GM23338 (cell line): ENCODE measurements at regions not wholly inside any gene's neighbourhood (a gene's known extent, or its start where the extent isn't known, plus 50 kb on each side); places are given as distances from the start of the nearest gene placed in this dataset.

Experiments used
- ATAC-seq: fragments of 200-7000 bp; cut with Tn5 transposase; 3 replicates; pipeline ENCODE4 v1.9.1; 2020
- DNase-seq: peaks from one replicate; pipeline ENCODE4 v3.0.0-alpha.2; 2015; ENCODE audit warnings: low spot score
- H2AFZ ChIP-seq: fragments of 200-600 bp; sonication (generic); 2 replicates; pipeline ENCODE4 v1.8.0; 2016; ENCODE audit warnings: antibody characterized with exemption, mild to moderate bottlenecking, moderate library complexity
- H3F3A ChIP-seq: fragments of 200-600 bp; sonication (generic); replicated peaks from 2 replicates; pipeline ENCODE4 v1.8.0; 2017; ENCODE audit warnings: antibody characterized with exemption, mixed run types, low read depth
- H3K27ac ChIP-seq: fragments of 200-600 bp; sonication (generic); 2 replicates; pipeline ENCODE4 v1.6.1; 2016; ENCODE audit warnings: low read depth
- H3K27me3 ChIP-seq: fragments of 200-600 bp; sonication (generic); 2 replicates; pipeline ENCODE4 v1.8.0; 2016; ENCODE audit warnings: mild to moderate bottlenecking, mixed run types, moderate library complexity; ENCODE audit not compliant: insufficient read depth
- H3K36me3 ChIP-seq: fragments of 200-600 bp; sonication (generic); 2 replicates; pipeline ENCODE4 v1.8.0; 2016; ENCODE audit warnings: mild to moderate bottlenecking; ENCODE audit not compliant: insufficient read depth
- H3K4me1 ChIP-seq: fragments of 200-600 bp; sonication (generic); 2 replicates; pipeline ENCODE4 v1.8.0; 2016; ENCODE audit warnings: mild to moderate bottlenecking, moderate library complexity; ENCODE audit not compliant: insufficient read depth
- H3K4me2 ChIP-seq: fragments of 200-600 bp; sonication (generic); 2 replicates; pipeline ENCODE4 v1.7.1; 2017; ENCODE audit warnings: mixed run types
- H3K4me3 ChIP-seq: fragments of 200-600 bp; sonication (generic); 2 replicates; pipeline ENCODE4 v1.6.1; 2016; ENCODE audit warnings: mixed run types
- H3K79me2 ChIP-seq: fragments of 200-600 bp; sonication (generic); replicated peaks from 2 replicates; pipeline ENCODE4 v1.8.0; 2017; ENCODE audit warnings: mild to moderate bottlenecking; ENCODE audit not compliant: insufficient read depth
- H3K9me2 ChIP-seq: fragments of 200-600 bp; sonication (generic); 2 replicates; pipeline ENCODE4 v1.8.0; 2017; ENCODE audit not compliant: insufficient read depth
- H4K20me1 ChIP-seq: fragments of 200-600 bp; sonication (generic); replicated peaks from 2 replicates; pipeline ENCODE4 v1.8.0; 2017; ENCODE audit warnings: mild to moderate bottlenecking; ENCODE audit not compliant: insufficient read depth
- H3K27ac Mint-ChIP-seq: 2 replicates; pipeline ENCODE4 v1.8.0; 2020; ENCODE audit warnings: inconsistent platforms, mild to moderate bottlenecking, moderate library complexity, mixed read lengths
- H3K27me3 Mint-ChIP-seq: 3 replicates; pipeline ENCODE4 v1.8.0; 2022; ENCODE audit warnings: low read depth, mild to moderate bottlenecking, moderate library complexity, mixed read lengths, inconsistent platforms; ENCODE audit not compliant: insufficient read depth, poor library complexity
- H3K36me3 Mint-ChIP-seq: 3 replicates; pipeline ENCODE4 v1.8.0; 2021; ENCODE audit warnings: low read depth, mild to moderate bottlenecking, inconsistent platforms, moderate library complexity, mixed read lengths
- H3K4me1 Mint-ChIP-seq: 3 replicates; pipeline ENCODE4 v1.8.0; 2020; ENCODE audit warnings: mild to moderate bottlenecking, inconsistent platforms, mixed read lengths
- H3K4me3 Mint-ChIP-seq: 3 replicates; pipeline ENCODE4 v1.8.0; 2021; ENCODE audit warnings: moderate library complexity, mild to moderate bottlenecking, inconsistent platforms, mixed read lengths
- H3K9me3 Mint-ChIP-seq: 3 replicates; pipeline ENCODE4 v1.8.0; 2020; ENCODE audit warnings: moderate library complexity, mild to moderate bottlenecking, inconsistent platforms, mixed read lengths
- CREB1 ChIP-seq: fragments of 250-450 bp; sonication (Bioruptor Pico); IDR thresholded peaks from 2 replicates; pipeline ENCODE4 v1.5.0; 2020; ENCODE audit warnings: low read depth, mild to moderate bottlenecking, moderate library complexity
- CTCF ChIP-seq, 2 experiments: fragments of 200-600 bp in 1 of 2; sonication (generic) in 1 of 2; conservative IDR thresholded peaks; 2 replicates each; pipeline versions ENCODE4 v1.5.1 to v1.6.1; 2016 to 2017; ENCODE audit warnings: antibody characterized with exemption in 2 of 2, low read depth in 2 of 2, mild to moderate bottlenecking in 2 of 2, moderate library complexity in 1 of 2
- ETS1 ChIP-seq: IDR thresholded peaks from 2 replicates; pipeline ENCODE4 v1.6.1; 2016; ENCODE audit warnings: antibody characterized with exemption
- EZH2 ChIP-seq: fragments of 200-600 bp; sonication (generic); IDR thresholded peaks from one replicate; pipeline ENCODE4 v1.8.0; 2017; ENCODE audit warnings: antibody characterized with exemption, mild to moderate bottlenecking, low read depth; ENCODE audit not compliant: unreplicated experiment
- EZH2phosphoT487 ChIP-seq: fragments of 200-600 bp; sonication (generic); IDR thresholded peaks from one replicate; pipeline ENCODE4 v1.8.1; 2018; ENCODE audit warnings: antibody characterized with exemption; ENCODE audit not compliant: unreplicated experiment
- JUNB ChIP-seq: IDR thresholded peaks from one replicate; pipeline ENCODE4 v1.6.1; 2016; ENCODE audit warnings: antibody characterized with exemption; ENCODE audit not compliant: unreplicated experiment
- NANOG ChIP-seq: IDR thresholded peaks from 2 replicates; pipeline ENCODE4 v1.6.1; 2016; ENCODE audit warnings: antibody characterized with exemption, borderline replicate concordance
- POLR2AphosphoS5 ChIP-seq: IDR thresholded peaks from 2 replicates; pipeline ENCODE4 v1.6.1; 2016; ENCODE audit warnings: antibody characterized with exemption, low read depth
- REST ChIP-seq: IDR thresholded peaks from one replicate; pipeline ENCODE4 v1.6.1; 2018; ENCODE audit warnings: antibody characterized with exemption; ENCODE audit not compliant: unreplicated experiment
- STAT1 ChIP-seq: IDR thresholded peaks from one replicate; pipeline ENCODE4 v1.6.1; 2016; ENCODE audit warnings: antibody characterized with exemption; ENCODE audit not compliant: unreplicated experiment
- ZNF114 ChIP-seq: fragments of 250-450 bp; sonication (Bioruptor Pico); IDR thresholded peaks from 2 replicates; pipeline ENCODE4 v1.5.0; 2020; ENCODE audit warnings: mild to moderate bottlenecking, moderate library complexity
- ZNF331 ChIP-seq: fragments of 250-450 bp; sonication (Bioruptor Pico); IDR thresholded peaks from 2 replicates; pipeline ENCODE4 v1.5.0; 2020; ENCODE audit warnings: low read depth, mild to moderate bottlenecking, moderate library complexity
- ZNF462 ChIP-seq: fragments of 250-450 bp; sonication (Bioruptor Pico); IDR thresholded peaks from 2 replicates; pipeline ENCODE4 v1.5.0; 2020; ENCODE audit warnings: mild to moderate bottlenecking, moderate library complexity

GRCh38 chr5:51859624-51860023, 476.4 kb downstream of the ISL1 start:
- peak overlapping the region; percentile 28; the same call in 1 of the 2 replicates for H2AFZ ChIP-seq
- Mint-ChIP-seq H3K4me1 (peaks cover 18% of the 10 kb centered on the region), H3K4me3 (no peak overlapping the region), H3K27me3 (no peaks in the 10 kb centered on the region), H3K36me3 (no peaks in the 10 kb centered on the region), H3K9me3 (no peaks in the 10 kb centered on the region), H3K27ac (peak overlapping the region; percentile 7)
- H3K27me3 ChIP-seq: no peaks in the 10 kb centered on the region
- H3F3A ChIP-seq: no peaks in the 10 kb centered on the region
- no peaks in the 10 kb centered on the region for H4K20me1 ChIP-seq
- peak overlapping the region; percentile 40; the same call in 1 of the 2 replicates for H3K27ac ChIP-seq
- no peak for TF ChIP-seq EZH2
- no peak for TF ChIP-seq NANOG
- no peak for TF ChIP-seq ZNF462 (CRISPR knock-in tag)
- TF ChIP-seq JUNB: no peak
- no peak for TF ChIP-seq CREB1 (CRISPR knock-in tag)
- no peak for TF ChIP-seq EZH2phosphoT487
- no peak for TF ChIP-seq ZNF331
- TF ChIP-seq REST: no peak
- no peak for TF ChIP-seq STAT1
- TF ChIP-seq ZNF114 (CRISPR knock-in tag): no peak
- no peak for TF ChIP-seq POLR2AphosphoS5
- no peak for TF ChIP-seq ETS1
- TF ChIP-seq CTCF (conservative IDR thresholded peaks at IDR 0.05; ENCODE audit: low read depth in 2 of 2): no peak
- H3K9me2 ChIP-seq: 0 out of 2 replicates have a peak, but pooled peaks cover 3% of the 10 kb centered on the region
- DNase-seq (peak; percentile 48), ATAC-seq (peak; percentile 60)
- no peaks in the 10 kb centered on the region for H3K79me2 ChIP-seq
- peaks cover 17% of the 10 kb centered on the region for H3K4me1 ChIP-seq
- no peak overlapping the region for H3K4me3 ChIP-seq
- H3K36me3 ChIP-seq: no peaks in the 10 kb centered on the region
- peak overlapping the region; percentile 16; the same call in 1 of the 2 replicates for H3K4me2 ChIP-seq
